ENCODE measurements at regions not wholly inside any gene's neighbourhood (a gene's known extent, or its start where the extent isn't known, plus 50 kb on each side); places are given as distances from the start of the nearest gene placed in this dataset.

- Histone ChIP-seq H3K79me2 (ENCODE audit: insufficient read depth, low read length) (no peaks in the 10 kb centered on the region), H3K27me3 (ENCODE audit: insufficient read depth, low read length) (no peaks in the 10 kb centered on the region), H3K9me3 (ENCODE audit: low read length) (no peaks in the 10 kb centered on the region), H3K4me2 (ENCODE audit: low read length) (no peak overlapping the region), H3K4me3 (ENCODE audit: low read depth, low read length, poor library complexity, severe bottlenecking) (no peak overlapping the region), H2AFZ (ENCODE audit: low read length) (no peak overlapping the region), H3K9ac (ENCODE audit: low read length) (no peak overlapping the region), H4K20me1 (ENCODE audit: insufficient read depth, low read length) (no peaks in the 10 kb centered on the region), H3K4me1 (ENCODE audit: insufficient read depth, low read length, severe bottlenecking) (no peaks in the 10 kb centered on the region), H3K36me3 (ENCODE audit: insufficient read depth, low read length) (no peaks in the 10 kb centered on the region), H3F3A (ENCODE audit: insufficient read depth, low read length) (no peaks in the 10 kb centered on the region), H3K9me2 (ENCODE audit: low read depth, low read length) (no peaks in the 10 kb centered on the region), H3K27ac (ENCODE audit: low read depth, low read length, poor library complexity, severe bottlenecking) (no peak overlapping the region)
- TF ChIP-seq CTCF (IDR thresholded peaks at IDR 0.05; ENCODE audit: low read length), result no peak
- no peak for TF ChIP-seq EZH2 (IDR thresholded peaks at IDR 0.05; ENCODE audit: borderline replicate concordance, low read length)
Measured at GRCh38 chr6:22903826-22904225, 334.5 kb downstream of the HDGFL1 start.

GRCh38 chr6:22904431-22904830, 335.1 kb downstream of the HDGFL1 start:
- TF ChIP-seq EZH2 (IDR thresholded peaks at IDR 0.05; ENCODE audit: borderline replicate concordance, low read length), result no peak
- TF ChIP-seq CTCF (IDR thresholded peaks at IDR 0.05; ENCODE audit: low read length), result no peak
- Histone ChIP-seq H3K79me2 (ENCODE audit: insufficient read depth, low read length) (no peaks in the 10 kb centered on the region), H3K27ac (ENCODE audit: low read depth, low read length, poor library complexity, severe bottlenecking) (no peak overlapping the region), H3K9ac (ENCODE audit: low read length) (no peak overlapping the region), H3K4me2 (ENCODE audit: low read length) (no peak overlapping the region), H3K27me3 (ENCODE audit: insufficient read depth, low read length) (no peaks in the 10 kb centered on the region), H3K36me3 (ENCODE audit: insufficient read depth, low read length) (no peaks in the 10 kb centered on the region), H3K4me1 (ENCODE audit: insufficient read depth, low read length, severe bottlenecking) (no peaks in the 10 kb centered on the region), H2AFZ (ENCODE audit: low read length) (no peak overlapping the region), H3K4me3 (ENCODE audit: low read depth, low read length, poor library complexity, severe bottlenecking) (no peak overlapping the region), H3F3A (ENCODE audit: insufficient read depth, low read length) (no peaks in the 10 kb centered on the region), H3K9me3 (ENCODE audit: low read length) (no peaks in the 10 kb centered on the region), H4K20me1 (ENCODE audit: insufficient read depth, low read length) (no peaks in the 10 kb centered on the region), H3K9me2 (ENCODE audit: low read depth, low read length) (no peaks in the 10 kb centered on the region)

- no peaks in the 10 kb centered on the region for H3K27me3 ChIP-seq (ENCODE audit: insufficient read depth, low read length)
- TF ChIP-seq CTCF (IDR thresholded peaks at IDR 0.05; ENCODE audit: low read length) (no peak), EZH2 (IDR thresholded peaks at IDR 0.05; ENCODE audit: borderline replicate concordance, low read length) (no peak)
- H3K9ac ChIP-seq (ENCODE audit: low read length), result no peak overlapping the region
- H3K9me3 ChIP-seq (ENCODE audit: low read length), result no peaks in the 10 kb centered on the region
- no peaks in the 10 kb centered on the region for H3K79me2 ChIP-seq (ENCODE audit: insufficient read depth, low read length)
- H3K4me1 ChIP-seq (ENCODE audit: insufficient read depth, low read length, severe bottlenecking), result no peaks in the 10 kb centered on the region
- no peak overlapping the region for H3K4me2 ChIP-seq (ENCODE audit: low read length)
- H3K27ac ChIP-seq (ENCODE audit: low read depth, low read length, poor library complexity, severe bottlenecking), result no peak overlapping the region
- no peak overlapping the region for H3K4me3 ChIP-seq (ENCODE audit: low read depth, low read length, poor library complexity, severe bottlenecking)
- H3K36me3 ChIP-seq (ENCODE audit: insufficient read depth, low read length), result no peaks in the 10 kb centered on the region
- no peak overlapping the region for H2AFZ ChIP-seq (ENCODE audit: low read length)
- no peaks in the 10 kb centered on the region for H4K20me1 ChIP-seq (ENCODE audit: insufficient read depth, low read length)
- no peaks in the 10 kb centered on the region for H3F3A ChIP-seq (ENCODE audit: insufficient read depth, low read length)
- no peaks in the 10 kb centered on the region for H3K9me2 ChIP-seq (ENCODE audit: low read depth, low read length)
Measured at GRCh38 chr6:22906091-22906549, 336.8 kb downstream of the HDGFL1 start.

Data from OCI-LY1 (cell line).